Smooth muscle cell (in vitro differentiated cells): ENCODE measurements at regions not wholly inside any gene's neighbourhood (a gene's known extent, or its start where the extent isn't known, plus 50 kb on each side); places are given as distances from the start of the nearest gene placed in this dataset.

Experiments used
- DNase-seq: peaks from one replicate; lab custom pipeline; 2025; ENCODE audit not compliant: unreplicated experiment; lab: John Stamatoyannopoulos, UW
- H2AFZ ChIP-seq: fragments of 200-600 bp; sonication (generic); 2 replicates; pipeline ENCODE4 v1.6.0; 2016; ENCODE audit warnings: antibody characterized with exemption, low read depth, mild to moderate bottlenecking
- H3F3A ChIP-seq: fragments of 200-600 bp; sonication (generic); 2 replicates; pipeline ENCODE4 v1.6.0; 2017; ENCODE audit warnings: antibody characterized with exemption, low read depth
- H3K27ac ChIP-seq: fragments of 200-600 bp; sonication (generic); 2 replicates; pipeline ENCODE4 v1.5.1; 2016; ENCODE audit warnings: low read depth, mild to moderate bottlenecking
- H3K27me3 ChIP-seq: fragments of 200-600 bp; sonication (generic); 2 replicates; pipeline ENCODE4 v1.6.1; 2016; ENCODE audit warnings: low read depth, mild to moderate bottlenecking
- H3K36me3 ChIP-seq: fragments of 200-600 bp; sonication (generic); 2 replicates; pipeline ENCODE4 v1.5.1; 2016; ENCODE audit warnings: low read depth
- H3K4me1 ChIP-seq: fragments of 200-600 bp; sonication (generic); 2 replicates; pipeline ENCODE4 v1.5.1; 2016; ENCODE audit warnings: low read depth
- H3K4me2 ChIP-seq: fragments of 200-600 bp; sonication (generic); 2 replicates; pipeline ENCODE4 v1.6.0; 2016; ENCODE audit warnings: mild to moderate bottlenecking
- H3K4me3 ChIP-seq: fragments of 200-600 bp; sonication (generic); 2 replicates; pipeline ENCODE4 v1.5.1; 2016; ENCODE audit warnings: mild to moderate bottlenecking
- H3K79me2 ChIP-seq: fragments of 200-600 bp; sonication (generic); 2 replicates; pipeline ENCODE4 v1.6.0; 2016; ENCODE audit warnings: low read depth, mild to moderate bottlenecking
- H3K9ac ChIP-seq: fragments of 200-600 bp; sonication (generic); 2 replicates; pipeline ENCODE4 v1.6.0; 2016; ENCODE audit warnings: low read depth
- H3K9me3 ChIP-seq: fragments of 200-600 bp; sonication (generic); replicated peaks from 2 replicates; pipeline ENCODE4 v1.5.1; 2016; ENCODE audit warnings: low read depth
- H4K20me1 ChIP-seq: fragments of 200-600 bp; sonication (generic); 2 replicates; pipeline ENCODE4 v1.6.0; 2016; ENCODE audit warnings: low read depth
- WGBS: methylation state at CpG from one replicate; pipeline ENCODE4 v1.1.7; 2016; ENCODE audit warnings: low lambda C conversion rate; 5-methylcytosine and 5-hydroxymethylcytosine counted together
- TF ChIP-seq, protein P1 (sequence below): fragments of 200-600 bp; sonication (generic); IDR thresholded peaks from 2 replicates; pipeline ENCODE4 v1.5.1; 2017; ENCODE audit warnings: borderline replicate concordance, mild to moderate bottlenecking, antibody characterized with exemption; ENCODE audit not compliant: insufficient read depth, poor library complexity, severe bottlenecking

DNA sequence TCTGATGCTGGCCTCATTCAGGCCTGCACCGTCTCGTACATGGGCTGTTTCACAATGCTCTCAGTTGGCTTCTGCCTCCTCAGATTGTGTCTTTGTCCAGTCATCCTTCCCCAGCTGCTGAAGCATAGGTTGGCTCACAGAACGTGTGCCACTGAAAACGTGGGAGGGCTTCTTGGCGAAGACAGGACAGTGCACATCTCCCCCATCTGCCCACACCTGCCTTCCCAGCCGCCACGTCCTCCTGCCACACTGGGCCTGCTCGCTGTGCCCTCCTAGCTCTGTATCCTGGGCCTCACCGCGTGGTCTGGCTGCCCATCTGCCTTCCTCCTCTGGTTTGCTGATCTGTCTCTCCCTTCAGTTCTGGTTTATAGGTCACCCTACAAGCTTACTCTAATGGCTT lies 230.0 kb upstream of the TOPAZ1 start:
- Histone ChIP-seq H3K36me3 (no peaks in the 10 kb centered on the region), H3K4me3 (no peak overlapping the region), H3K9ac (no peak overlapping the region), H4K20me1 (no peaks in the 10 kb centered on the region), H3K79me2 (no peaks in the 10 kb centered on the region), H3K4me1 (no peaks in the 10 kb centered on the region), H3F3A (no peaks in the 10 kb centered on the region), H3K4me2 (no peak overlapping the region), H3K27ac (no peak overlapping the region), H2AFZ (no peak overlapping the region), H3K27me3 (peaks cover 3% of the 10 kb centered on the region), H3K9me3 (no peaks in the 10 kb centered on the region)
- WGBS: 94% methylated on average over 10 of the region's 10 CpGs
- DNase-seq: no peak
- TF ChIP-seq, protein P1, sequence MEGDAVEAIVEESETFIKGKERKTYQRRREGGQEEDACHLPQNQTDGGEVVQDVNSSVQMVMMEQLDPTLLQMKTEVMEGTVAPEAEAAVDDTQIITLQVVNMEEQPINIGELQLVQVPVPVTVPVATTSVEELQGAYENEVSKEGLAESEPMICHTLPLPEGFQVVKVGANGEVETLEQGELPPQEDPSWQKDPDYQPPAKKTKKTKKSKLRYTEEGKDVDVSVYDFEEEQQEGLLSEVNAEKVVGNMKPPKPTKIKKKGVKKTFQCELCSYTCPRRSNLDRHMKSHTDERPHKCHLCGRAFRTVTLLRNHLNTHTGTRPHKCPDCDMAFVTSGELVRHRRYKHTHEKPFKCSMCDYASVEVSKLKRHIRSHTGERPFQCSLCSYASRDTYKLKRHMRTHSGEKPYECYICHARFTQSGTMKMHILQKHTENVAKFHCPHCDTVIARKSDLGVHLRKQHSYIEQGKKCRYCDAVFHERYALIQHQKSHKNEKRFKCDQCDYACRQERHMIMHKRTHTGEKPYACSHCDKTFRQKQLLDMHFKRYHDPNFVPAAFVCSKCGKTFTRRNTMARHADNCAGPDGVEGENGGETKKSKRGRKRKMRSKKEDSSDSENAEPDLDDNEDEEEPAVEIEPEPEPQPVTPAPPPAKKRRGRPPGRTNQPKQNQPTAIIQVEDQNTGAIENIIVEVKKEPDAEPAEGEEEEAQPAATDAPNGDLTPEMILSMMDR: no peak

DNA sequence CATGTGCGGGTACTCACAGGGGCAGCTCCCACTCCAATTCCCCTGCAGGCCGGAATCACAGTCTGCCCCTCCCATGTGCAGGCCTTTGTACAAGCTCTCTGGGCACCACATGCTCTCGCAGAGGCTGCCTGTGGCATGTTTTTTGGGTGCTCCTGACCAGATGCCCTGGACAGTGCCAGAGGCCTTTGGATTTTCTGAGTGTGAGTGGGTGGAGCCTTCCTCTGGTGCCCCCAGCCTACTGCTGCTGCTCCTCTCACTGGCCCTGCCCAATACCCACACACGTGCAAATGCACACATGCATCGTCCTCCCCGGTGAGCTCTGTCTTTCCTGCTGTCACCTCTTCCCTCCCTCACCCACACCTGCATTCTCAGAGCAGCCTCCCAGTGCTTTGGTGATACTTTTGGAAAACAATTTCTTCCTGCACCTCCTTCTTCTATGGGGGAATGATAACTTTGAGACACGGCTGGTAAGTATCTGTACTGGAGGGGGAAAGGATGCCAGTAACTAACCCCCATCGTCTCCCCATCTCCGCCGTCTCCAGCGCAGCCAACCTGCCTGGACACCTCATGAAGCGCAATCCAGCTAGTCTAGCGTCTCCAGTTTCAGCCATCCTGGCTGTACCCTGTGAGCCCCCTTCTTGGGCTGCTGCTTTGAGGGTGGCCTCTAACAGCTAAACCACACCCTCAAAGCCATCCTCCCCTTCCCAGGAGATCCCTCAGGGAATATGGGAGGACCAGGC lies 229.4 kb upstream of the TOPAZ1 start:
- Histone ChIP-seq H3K4me3 (no peak overlapping the region), H3K9ac (no peak overlapping the region), H3K4me1 (no peaks in the 10 kb centered on the region), H2AFZ (no peak overlapping the region), H3K27ac (no peak overlapping the region), H3K9me3 (no peaks in the 10 kb centered on the region), H3K4me2 (no peak overlapping the region), H3F3A (no peaks in the 10 kb centered on the region), H4K20me1 (no peaks in the 10 kb centered on the region), H3K79me2 (no peaks in the 10 kb centered on the region), H3K36me3 (no peaks in the 10 kb centered on the region), H3K27me3 (peaks cover 3% of the 10 kb centered on the region)
- no peak for DNase-seq
- 93% methylated on average over 13 of the region's 13 CpGs for WGBS
- TF ChIP-seq, protein P1: no peak

GRCh38 chr3:44013967-44014366 lies 227.7 kb upstream of the TOPAZ1 start:
- no peak for DNase-seq
- TF ChIP-seq, protein P1: no peak
- Histone ChIP-seq H3K27me3 (peaks cover 5% of the 10 kb centered on the region), H3K36me3 (no peaks in the 10 kb centered on the region), H3K4me1 (peaks cover 3% of the 10 kb centered on the region), H3K9me3 (no peaks in the 10 kb centered on the region), H3K79me2 (no peaks in the 10 kb centered on the region), H4K20me1 (no peaks in the 10 kb centered on the region), H3K9ac (no peak overlapping the region), H3K4me2 (no peak overlapping the region), H2AFZ (no peak overlapping the region), H3K27ac (no peak overlapping the region), H3K4me3 (no peak overlapping the region), H3F3A (no peaks in the 10 kb centered on the region)
- WGBS: 60% methylated on average over 11 of the region's 11 CpGs

GRCh38 chr3:44015170-44015569 lies 226.5 kb upstream of the TOPAZ1 start:
- Histone ChIP-seq H3K4me1 (peaks cover 15% of the 10 kb centered on the region), H3K27me3 (peaks cover 13% of the 10 kb centered on the region), H2AFZ (no peak overlapping the region), H3K4me2 (no peak overlapping the region), H3K9me3 (no peaks in the 10 kb centered on the region), H3K36me3 (no peaks in the 10 kb centered on the region), H3K79me2 (no peaks in the 10 kb centered on the region), H3K4me3 (no peak overlapping the region), H3K9ac (no peak overlapping the region), H4K20me1 (no peaks in the 10 kb centered on the region), H3F3A (no peaks in the 10 kb centered on the region), H3K27ac (no peak overlapping the region)
- TF ChIP-seq, protein P1: no peak
- 97% methylated on average over 3 of the region's 3 CpGs for WGBS
- no peak for DNase-seq
